Astrocyte (in vitro differentiated cells and primary cell): ENCODE measurements at regions not wholly inside any gene's neighbourhood (a gene's known extent, or its start where the extent isn't known, plus 50 kb on each side); places are given as distances from the start of the nearest gene placed in this dataset.

ENCODE experiments used
- DNase-seq: peaks from one replicate; pipeline ENCODE4 v3.0.0-alpha.2; 2010; ENCODE audit warnings: low read depth
- FAIRE-seq: peaks from 2 replicates; lab custom pipeline; 2011; peaks lifted over from hg19 to GRCh38; lab: Jason Lieb, UNC
- H2AFZ ChIP-seq: 2 replicates; pipeline ENCODE4 v1.6.0; 2012; ENCODE audit warnings: low read depth, low read length, inconsistent platforms
- H3K27ac ChIP-seq: 2 replicates; pipeline ENCODE4 v1.5.1; 2011; ENCODE audit warnings: low read depth, low read length, inconsistent platforms
- H3K27me3 ChIP-seq: 2 replicates; pipeline ENCODE4 v1.6.0; 2011; ENCODE audit warnings: low read length, inconsistent platforms; ENCODE audit not compliant: insufficient read depth
- H3K36me3 ChIP-seq: 2 replicates; pipeline ENCODE4 v1.5.1; 2011; ENCODE audit warnings: low read length, inconsistent platforms; ENCODE audit not compliant: insufficient read depth
- H3K4me1 ChIP-seq: 2 replicates; pipeline ENCODE4 v1.5.1; 2011; ENCODE audit warnings: low read length, inconsistent platforms; ENCODE audit not compliant: insufficient read depth
- H3K4me2 ChIP-seq: 2 replicates; pipeline ENCODE4 v1.6.0; 2012; ENCODE audit warnings: low read length, inconsistent platforms
- H3K4me3 ChIP-seq: 2 replicates; pipeline ENCODE4 v1.5.1; 2011; ENCODE audit warnings: low read depth, mild to moderate bottlenecking, low read length, inconsistent platforms; ENCODE audit not compliant: insufficient read depth
- H3K79me2 ChIP-seq: 2 replicates; pipeline ENCODE4 v1.6.0; 2012; ENCODE audit warnings: mild to moderate bottlenecking, low read length, inconsistent platforms; ENCODE audit not compliant: insufficient read depth
- H3K9ac ChIP-seq: 2 replicates; pipeline ENCODE4 v1.6.0; 2012; ENCODE audit warnings: mild to moderate bottlenecking, low read length, inconsistent platforms
- H3K9me3 ChIP-seq: 2 replicates; pipeline ENCODE4 v1.5.1; 2012; ENCODE audit warnings: low read depth, mild to moderate bottlenecking, low read length, inconsistent platforms; ENCODE audit not compliant: insufficient read depth
- H4K20me1 ChIP-seq: 2 replicates; pipeline ENCODE4 v1.6.0; 2012; ENCODE audit warnings: low read length, inconsistent platforms; ENCODE audit not compliant: insufficient read depth
- H3K27ac Mint-ChIP-seq: one replicate; pipeline ENCODE4 v1.8.0; 2021; ENCODE audit warnings: mild to moderate bottlenecking, mixed read lengths; ENCODE audit not compliant: unreplicated experiment
- H3K27me3 Mint-ChIP-seq: one replicate; pipeline ENCODE4 v1.8.0; 2021; ENCODE audit warnings: low read depth, mixed read lengths; ENCODE audit not compliant: unreplicated experiment
- H3K36me3 Mint-ChIP-seq: one replicate; pipeline ENCODE4 v1.8.0; 2021; ENCODE audit warnings: low read depth, mixed read lengths; ENCODE audit not compliant: unreplicated experiment
- H3K4me1 Mint-ChIP-seq: one replicate; pipeline ENCODE4 v1.8.0; 2021; ENCODE audit warnings: low read depth, mixed read lengths; ENCODE audit not compliant: unreplicated experiment
- H3K4me3 Mint-ChIP-seq: one replicate; pipeline ENCODE4 v1.8.0; 2021; ENCODE audit warnings: mild to moderate bottlenecking, moderate library complexity, mixed read lengths; ENCODE audit not compliant: unreplicated experiment
- H3K9me3 Mint-ChIP-seq: one replicate; pipeline ENCODE4 v1.8.0; 2021; ENCODE audit warnings: mild to moderate bottlenecking, mixed read lengths; ENCODE audit not compliant: unreplicated experiment
- EZH2 ChIP-seq: IDR thresholded peaks from 2 replicates; pipeline ENCODE4 v1.6.1; 2012; ENCODE audit warnings: mild to moderate bottlenecking, low read length, inconsistent platforms; ENCODE audit not compliant: insufficient read depth
- TF ChIP-seq, protein P1 (sequence below): IDR thresholded peaks from 2 replicates; pipeline ENCODE4 v1.5.1; 2011; ENCODE audit warnings: low read depth, mild to moderate bottlenecking, inconsistent platforms, low read length, moderate library complexity; ENCODE audit not compliant: insufficient read depth

GRCh38 chr10:129136951-129137350, 330.1 kb upstream of the MGMT start:
- no peaks in the 10 kb centered on the region for H3K36me3 Mint-ChIP-seq
- peaks cover 26% of the 10 kb centered on the region for H3K27me3 Mint-ChIP-seq
- no peaks in the 10 kb centered on the region for H3K79me2 ChIP-seq
- no peaks in the 10 kb centered on the region for H3K9me3 ChIP-seq
- no peak for FAIRE-seq
- H4K20me1 ChIP-seq = no peaks in the 10 kb centered on the region
- no peaks in the 10 kb centered on the region for H3K4me1 ChIP-seq
- H3K4me3 Mint-ChIP-seq = no peak overlapping the region
- H3K36me3 ChIP-seq = no peaks in the 10 kb centered on the region
- no peak overlapping the region for H2AFZ ChIP-seq
- H3K4me1 Mint-ChIP-seq = no peaks in the 10 kb centered on the region
- no peak overlapping the region for H3K27ac Mint-ChIP-seq
- H3K4me3 ChIP-seq = no peak overlapping the region
- no peak for DNase-seq
- H3K9ac ChIP-seq = no peak overlapping the region
- H3K9me3 Mint-ChIP-seq = peaks cover 1% of the 10 kb centered on the region
- no peaks in the 10 kb centered on the region for H3K27me3 ChIP-seq
- H3K27ac ChIP-seq = no peak overlapping the region
- TF ChIP-seq EZH2 = no peak
- TF ChIP-seq, protein P1, sequence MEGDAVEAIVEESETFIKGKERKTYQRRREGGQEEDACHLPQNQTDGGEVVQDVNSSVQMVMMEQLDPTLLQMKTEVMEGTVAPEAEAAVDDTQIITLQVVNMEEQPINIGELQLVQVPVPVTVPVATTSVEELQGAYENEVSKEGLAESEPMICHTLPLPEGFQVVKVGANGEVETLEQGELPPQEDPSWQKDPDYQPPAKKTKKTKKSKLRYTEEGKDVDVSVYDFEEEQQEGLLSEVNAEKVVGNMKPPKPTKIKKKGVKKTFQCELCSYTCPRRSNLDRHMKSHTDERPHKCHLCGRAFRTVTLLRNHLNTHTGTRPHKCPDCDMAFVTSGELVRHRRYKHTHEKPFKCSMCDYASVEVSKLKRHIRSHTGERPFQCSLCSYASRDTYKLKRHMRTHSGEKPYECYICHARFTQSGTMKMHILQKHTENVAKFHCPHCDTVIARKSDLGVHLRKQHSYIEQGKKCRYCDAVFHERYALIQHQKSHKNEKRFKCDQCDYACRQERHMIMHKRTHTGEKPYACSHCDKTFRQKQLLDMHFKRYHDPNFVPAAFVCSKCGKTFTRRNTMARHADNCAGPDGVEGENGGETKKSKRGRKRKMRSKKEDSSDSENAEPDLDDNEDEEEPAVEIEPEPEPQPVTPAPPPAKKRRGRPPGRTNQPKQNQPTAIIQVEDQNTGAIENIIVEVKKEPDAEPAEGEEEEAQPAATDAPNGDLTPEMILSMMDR = no peak
- no peak overlapping the region for H3K4me2 ChIP-seq

GRCh38 chr10:129140921-129141885, 325.8 kb upstream of the MGMT start:
- H3K36me3 ChIP-seq = no peaks in the 10 kb centered on the region
- TF ChIP-seq, protein P1 = no peak
- no peak for TF ChIP-seq EZH2
- no peaks in the 10 kb centered on the region for H3K27me3 ChIP-seq
- no peak overlapping the region for H3K27ac Mint-ChIP-seq
- no peak overlapping the region for H3K4me3 ChIP-seq
- no peaks in the 10 kb centered on the region for H3K4me1 Mint-ChIP-seq
- H3K36me3 Mint-ChIP-seq = no peaks in the 10 kb centered on the region
- no peaks in the 10 kb centered on the region for H3K9me3 ChIP-seq
- no peak overlapping the region for H3K9ac ChIP-seq
- H3K27ac ChIP-seq = no peak overlapping the region
- no peaks in the 10 kb centered on the region for H4K20me1 ChIP-seq
- no peak overlapping the region for H3K4me3 Mint-ChIP-seq
- DNase-seq = no peak
- FAIRE-seq = no peak
- no peaks in the 10 kb centered on the region for H3K9me3 Mint-ChIP-seq
- no peaks in the 10 kb centered on the region for H3K79me2 ChIP-seq
- H3K4me2 ChIP-seq = no peak overlapping the region
- H3K4me1 ChIP-seq = no peaks in the 10 kb centered on the region
- H3K27me3 Mint-ChIP-seq = peaks cover 28% of the 10 kb centered on the region
- H2AFZ ChIP-seq = no peak overlapping the region

DNA sequence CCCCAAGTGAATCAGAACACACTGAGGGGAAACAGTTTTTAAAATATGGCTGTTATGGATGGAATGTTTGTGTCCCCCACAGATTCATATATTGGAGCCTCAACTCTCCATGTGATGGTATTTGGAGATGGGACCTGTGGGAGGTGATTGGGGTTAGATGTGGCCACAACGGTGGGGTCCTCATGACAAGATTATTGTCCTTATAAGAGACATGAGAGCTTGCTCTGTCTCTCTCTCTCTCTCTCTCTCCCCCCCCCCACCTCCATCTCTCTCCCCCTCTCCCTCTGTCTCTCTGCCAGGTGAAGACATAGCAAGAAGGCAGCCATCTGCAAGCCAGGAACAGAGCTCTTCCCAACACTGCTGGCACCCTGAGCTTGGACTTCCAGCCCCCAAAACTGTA, 315.8 kb upstream of the MGMT start:
- H3K79me2 ChIP-seq = no peaks in the 10 kb centered on the region
- Mint-ChIP-seq H3K9me3 (peaks cover 6% of the 10 kb centered on the region), H3K27ac (no peak overlapping the region), H3K4me3 (no peak overlapping the region), H3K36me3 (no peaks in the 10 kb centered on the region), H3K4me1 (no peaks in the 10 kb centered on the region), H3K27me3 (peaks cover 14% of the 10 kb centered on the region)
- no peaks in the 10 kb centered on the region for H3K9me3 ChIP-seq
- no peaks in the 10 kb centered on the region for H3K27me3 ChIP-seq
- no peak for DNase-seq
- H3K36me3 ChIP-seq = no peaks in the 10 kb centered on the region
- no peaks in the 10 kb centered on the region for H4K20me1 ChIP-seq
- H3K27ac ChIP-seq = no peak overlapping the region
- H3K4me2 ChIP-seq = no peak overlapping the region
- no peaks in the 10 kb centered on the region for H3K4me1 ChIP-seq
- no peak overlapping the region for H3K4me3 ChIP-seq
- no peak overlapping the region for H3K9ac ChIP-seq
- FAIRE-seq = no peak
- TF ChIP-seq, protein P1 = no peak
- TF ChIP-seq EZH2 = no peak
- no peak overlapping the region for H2AFZ ChIP-seq
